Peyer's patch (tissue), 4 donors: ENCODE measurements at regions not wholly inside any gene's neighbourhood (a gene's known extent, or its start where the extent isn't known, plus 50 kb on each side); places are given as distances from the start of the nearest gene placed in this dataset.

Source experiments
- DNase-seq, 3 donors: peaks; one replicate each; pipeline ENCODE4 v3.0.0-alpha.2; 2017 to 2019
- H3K27ac ChIP-seq, 4 donors: fragments of 200-600 bp; sonication (generic); one replicate each; pipeline ENCODE4 v1.5.1; 2016 to 2019
- H3K27me3 ChIP-seq, 2 donors: fragments of 200-600 bp; sonication (generic); one replicate each; pipeline ENCODE4 v1.5.1; 2019
- H3K36me3 ChIP-seq, 3 donors: fragments of 200-600 bp; sonication (generic); one replicate each; pipeline ENCODE4 v1.5.1; 2016 to 2019
- H3K4me1 ChIP-seq, 4 donors: fragments of 200-600 bp; sonication (generic); one replicate each; pipeline ENCODE4 v1.5.1; 2016 to 2019
- H3K4me3 ChIP-seq, 4 donors: fragments of 200-600 bp; sonication (generic); 1 replicate in 3 of 4; 2 replicates in 1 of 4; pipeline ENCODE4 v1.5.1; 2016 to 2019; ENCODE audit warnings: mild to moderate bottlenecking in 1 of 4
- H3K9me3 ChIP-seq, 4 donors: fragments of 200-600 bp; sonication (generic); one replicate each; pipeline ENCODE4 v1.5.1; 2016 to 2019; ENCODE audit warnings: mild to moderate bottlenecking in 1 of 4
- small RNA-seq, 2 donors: library from RNA; depleted of rRNA; stranded (forward); fragments of <200 nt; gene quantifications; one replicate each; pipeline ENCODE3, GENCODE V24; 2016
- TF ChIP-seq, protein P1 (sequence below), 6 experiments: fragments of 450-650 bp in 4 of 6; fragments of 200-600 bp in 2 of 6; sonication (generic) in 1 of 6; IDR thresholded peaks; one replicate each; pipeline ENCODE4 v1.5.1; 2017 to 2019; ENCODE audit warnings: antibody characterized with exemption in 6 of 6, mild to moderate bottlenecking in 3 of 6, moderate library complexity in 1 of 6

DNA sequence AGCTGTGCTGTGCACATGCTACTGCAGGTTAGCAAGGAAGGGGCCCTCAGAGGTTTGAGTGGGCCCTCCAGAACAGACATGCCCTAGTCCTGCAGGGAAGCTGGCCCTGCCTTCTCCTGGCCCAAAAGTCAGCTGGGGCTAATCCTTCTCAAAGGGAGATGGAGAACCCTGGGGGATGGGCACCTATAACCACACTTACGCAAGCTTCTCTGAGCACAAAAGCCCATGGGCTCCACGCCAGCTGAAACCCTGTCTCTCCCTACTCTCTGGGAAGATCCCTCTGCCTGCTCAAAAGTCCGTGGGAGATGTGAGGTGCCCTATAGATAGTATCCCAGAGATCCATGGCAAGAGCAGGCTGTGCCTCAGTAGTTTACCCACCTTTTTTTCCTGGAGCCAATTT lies 58.9 kb upstream of the DKK2 start:
- no peaks in the 10 kb centered on the region for H3K4me1 ChIP-seq
- no peaks in the 10 kb centered on the region for H3K9me3 ChIP-seq
- H3K27me3 ChIP-seq, result no peaks in the 10 kb centered on the region
- no peak for DNase-seq
- TF ChIP-seq, protein P1, sequence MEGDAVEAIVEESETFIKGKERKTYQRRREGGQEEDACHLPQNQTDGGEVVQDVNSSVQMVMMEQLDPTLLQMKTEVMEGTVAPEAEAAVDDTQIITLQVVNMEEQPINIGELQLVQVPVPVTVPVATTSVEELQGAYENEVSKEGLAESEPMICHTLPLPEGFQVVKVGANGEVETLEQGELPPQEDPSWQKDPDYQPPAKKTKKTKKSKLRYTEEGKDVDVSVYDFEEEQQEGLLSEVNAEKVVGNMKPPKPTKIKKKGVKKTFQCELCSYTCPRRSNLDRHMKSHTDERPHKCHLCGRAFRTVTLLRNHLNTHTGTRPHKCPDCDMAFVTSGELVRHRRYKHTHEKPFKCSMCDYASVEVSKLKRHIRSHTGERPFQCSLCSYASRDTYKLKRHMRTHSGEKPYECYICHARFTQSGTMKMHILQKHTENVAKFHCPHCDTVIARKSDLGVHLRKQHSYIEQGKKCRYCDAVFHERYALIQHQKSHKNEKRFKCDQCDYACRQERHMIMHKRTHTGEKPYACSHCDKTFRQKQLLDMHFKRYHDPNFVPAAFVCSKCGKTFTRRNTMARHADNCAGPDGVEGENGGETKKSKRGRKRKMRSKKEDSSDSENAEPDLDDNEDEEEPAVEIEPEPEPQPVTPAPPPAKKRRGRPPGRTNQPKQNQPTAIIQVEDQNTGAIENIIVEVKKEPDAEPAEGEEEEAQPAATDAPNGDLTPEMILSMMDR (IDR thresholded peaks at IDR 0.05), result no peak
- no peak overlapping the region for H3K4me3 ChIP-seq
- H3K36me3 ChIP-seq, result no peaks in the 10 kb centered on the region
- H3K27ac ChIP-seq, result no peak overlapping the region

DNA sequence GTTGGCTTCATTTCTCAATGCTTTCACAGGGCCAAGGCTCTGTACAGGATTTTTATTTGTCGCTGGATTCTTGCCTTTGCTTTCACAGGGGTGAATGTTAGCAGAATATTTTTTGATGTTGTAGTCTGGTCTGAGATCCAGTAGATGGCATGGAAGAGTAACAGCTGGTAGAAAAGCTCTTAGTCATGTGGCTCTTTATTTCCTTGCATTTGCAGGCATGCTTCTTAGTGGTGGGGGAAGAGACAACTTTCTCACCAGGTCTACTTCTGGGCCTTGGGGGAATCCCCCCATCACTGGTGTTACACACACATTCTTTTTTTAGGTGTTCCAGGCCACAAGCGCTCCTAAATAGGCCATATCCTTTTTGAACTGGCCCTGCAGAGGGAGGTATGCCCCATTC lies 58.2 kb upstream of the DKK2 start:
- H3K4me3 ChIP-seq, result no peak overlapping the region
- no peaks in the 10 kb centered on the region for H3K27me3 ChIP-seq
- no peaks in the 10 kb centered on the region for H3K9me3 ChIP-seq
- TF ChIP-seq, protein P1 (IDR thresholded peaks at IDR 0.05), result no peak
- H3K27ac ChIP-seq, result no peak overlapping the region
- no peaks in the 10 kb centered on the region for H3K4me1 ChIP-seq
- H3K36me3 ChIP-seq, result no peaks in the 10 kb centered on the region
- no peak for DNase-seq

Small RNAs in the stretch of these regions (small RNA-seq; reads per million reads assigned to genes)
- gene RNU6-551P, result 0 reads per million in 2 donors
